ENCODE measurements at regions not wholly inside any gene's neighbourhood (a gene's known extent, or its start where the extent isn't known, plus 50 kb on each side); places are given as distances from the start of the nearest gene placed in this dataset.

DNA sequence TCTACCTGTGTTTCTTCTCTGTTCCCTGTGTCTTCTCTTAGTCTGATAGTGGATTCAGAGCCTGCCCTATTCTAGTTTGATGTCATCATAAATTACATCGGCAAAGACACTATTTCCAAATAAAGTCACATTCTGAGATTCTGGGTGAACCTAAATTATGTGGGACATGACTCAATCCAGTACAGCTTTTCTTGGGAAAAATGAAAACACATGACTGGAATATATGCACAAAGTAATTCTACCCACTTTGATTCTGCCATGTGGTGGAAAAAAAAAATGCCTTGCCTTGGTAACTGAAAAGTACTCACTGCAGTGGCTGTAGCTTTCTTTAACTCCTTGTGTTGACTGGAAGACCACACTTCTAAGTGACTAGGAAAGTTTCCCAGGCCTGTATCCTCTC, 73.7 kb downstream of the LRATD1 start:
- TF ChIP-seq CTCF (IDR thresholded peaks at IDR 0.05) = no peak
- H3K9ac ChIP-seq = no peak overlapping the region
- no peak overlapping the region for H3K4me3 ChIP-seq (ENCODE audit: low read depth, low read length)
- no peaks in the 10 kb centered on the region for H3K79me2 ChIP-seq
- H3K4me1 ChIP-seq = no peaks in the 10 kb centered on the region
- H3K27ac ChIP-seq = no peak overlapping the region
- no peak overlapping the region for H2AFZ ChIP-seq
- no peak overlapping the region for H3K4me2 ChIP-seq (ENCODE audit: low read length)
- H3K9me3 ChIP-seq (ENCODE audit: control insufficient read depth, low read length) = no peaks in the 10 kb centered on the region
- no peaks in the 10 kb centered on the region for H3K27me3 ChIP-seq (ENCODE audit: control insufficient read depth, insufficient read depth, low read length)
- H3K36me3 ChIP-seq (ENCODE audit: control insufficient read depth, insufficient read depth, low read length) = no peaks in the 10 kb centered on the region

- TF ChIP-seq CTCF (IDR thresholded peaks at IDR 0.05) = no peak
- Histone ChIP-seq H3K36me3 (ENCODE audit: control insufficient read depth, insufficient read depth, low read length) (no peaks in the 10 kb centered on the region), H3K9me3 (ENCODE audit: control insufficient read depth, low read length) (no peaks in the 10 kb centered on the region), H3K79me2 (no peaks in the 10 kb centered on the region), H3K27me3 (ENCODE audit: control insufficient read depth, insufficient read depth, low read length) (no peaks in the 10 kb centered on the region), H3K9ac (no peak overlapping the region), H3K27ac (no peak overlapping the region), H3K4me3 (ENCODE audit: low read depth, low read length) (no peak overlapping the region), H3K4me2 (ENCODE audit: low read length) (no peak overlapping the region), H3K4me1 (no peaks in the 10 kb centered on the region), H2AFZ (peak overlapping the region; percentile 41)
Observed at GRCh38 chr2:14712111-14712510, 79.6 kb downstream of the LRATD1 start.

GRCh38 chr2:14713248-14713647, 80.7 kb downstream of the LRATD1 start:
- TF ChIP-seq CTCF (IDR thresholded peaks at IDR 0.05) = no peak
- Histone ChIP-seq H2AFZ (no peak overlapping the region), H3K9ac (no peak overlapping the region), H3K4me2 (ENCODE audit: low read length) (no peak overlapping the region), H3K27me3 (ENCODE audit: control insufficient read depth, insufficient read depth, low read length) (no peaks in the 10 kb centered on the region), H3K27ac (no peak overlapping the region), H3K4me1 (no peaks in the 10 kb centered on the region), H3K4me3 (ENCODE audit: low read depth, low read length) (no peak overlapping the region), H3K9me3 (ENCODE audit: control insufficient read depth, low read length) (no peaks in the 10 kb centered on the region), H3K79me2 (no peaks in the 10 kb centered on the region), H3K36me3 (ENCODE audit: control insufficient read depth, insufficient read depth, low read length) (no peaks in the 10 kb centered on the region)

DNA sequence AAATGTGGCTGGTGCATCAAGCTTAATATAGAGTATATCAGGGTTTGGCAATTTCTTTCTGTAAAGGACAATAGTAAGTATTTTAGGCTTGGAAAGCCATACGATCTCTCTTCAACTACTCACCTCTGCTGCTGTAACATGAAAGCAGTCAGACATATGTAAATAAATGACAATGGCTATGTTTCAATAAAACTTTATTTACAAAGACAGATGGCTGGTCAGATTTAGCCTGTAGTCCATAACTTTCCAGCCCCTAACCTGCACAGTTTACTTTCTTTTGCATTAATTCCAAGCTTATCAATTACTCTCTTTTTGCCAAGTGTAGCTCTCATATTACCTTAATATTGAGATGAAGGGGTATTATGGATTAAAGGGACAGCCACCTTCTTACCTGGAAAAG, 83.1 kb downstream of the LRATD1 start:
- Histone ChIP-seq H3K27me3 (ENCODE audit: control insufficient read depth, insufficient read depth, low read length) (no peaks in the 10 kb centered on the region), H3K27ac (no peak overlapping the region), H2AFZ (no peak overlapping the region), H3K4me2 (ENCODE audit: low read length) (no peak overlapping the region), H3K36me3 (ENCODE audit: control insufficient read depth, insufficient read depth, low read length) (no peaks in the 10 kb centered on the region), H3K4me3 (ENCODE audit: low read depth, low read length) (no peak overlapping the region), H3K9me3 (ENCODE audit: control insufficient read depth, low read length) (no peaks in the 10 kb centered on the region), H3K79me2 (no peaks in the 10 kb centered on the region), H3K9ac (no peak overlapping the region), H3K4me1 (no peaks in the 10 kb centered on the region)
- TF ChIP-seq CTCF (IDR thresholded peaks at IDR 0.05) = no peak

DNA sequence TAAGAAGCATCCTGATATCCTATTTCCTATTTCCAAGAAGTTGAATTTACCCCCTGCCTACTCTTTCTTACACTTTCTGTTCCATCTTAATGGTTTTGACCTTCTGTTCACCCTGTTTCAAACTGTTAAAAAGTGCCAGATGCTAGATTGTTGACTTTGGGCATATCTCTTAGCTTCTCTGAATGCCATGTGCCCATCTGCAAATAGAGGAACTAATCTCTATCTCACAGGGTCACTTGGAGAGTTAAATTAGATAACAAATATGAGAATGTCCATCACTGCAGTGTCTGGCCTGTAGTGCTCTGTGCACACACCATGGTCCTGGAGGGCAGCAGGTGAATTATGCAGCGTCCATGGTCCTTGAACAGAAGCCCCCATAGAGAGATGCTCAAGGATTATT, 83.8 kb downstream of the LRATD1 start:
- no peak overlapping the region for H2AFZ ChIP-seq
- no peaks in the 10 kb centered on the region for H3K36me3 ChIP-seq (ENCODE audit: control insufficient read depth, insufficient read depth, low read length)
- H3K4me3 ChIP-seq (ENCODE audit: low read depth, low read length) = no peak overlapping the region
- no peaks in the 10 kb centered on the region for H3K27me3 ChIP-seq (ENCODE audit: control insufficient read depth, insufficient read depth, low read length)
- H3K4me2 ChIP-seq (ENCODE audit: low read length) = no peak overlapping the region
- no peak for TF ChIP-seq CTCF (IDR thresholded peaks at IDR 0.05)
- H3K79me2 ChIP-seq = no peaks in the 10 kb centered on the region
- H3K27ac ChIP-seq = no peak overlapping the region
- no peaks in the 10 kb centered on the region for H3K4me1 ChIP-seq
- no peaks in the 10 kb centered on the region for H3K9me3 ChIP-seq (ENCODE audit: control insufficient read depth, low read length)
- no peak overlapping the region for H3K9ac ChIP-seq

Measured in parathyroid adenoma (tissue), 2 donors.